ENCODE measurements at regions not wholly inside any gene's neighbourhood (a gene's known extent, or its start where the extent isn't known, plus 50 kb on each side); places are given as distances from the start of the nearest gene placed in this dataset.
A peak's percentile ranks its signal among the peaks of the same experiment; 100 is the strongest.
"Not testable (repeated sequence)": the region's sequence is repeated elsewhere in the genome, so short reads cannot be mapped to it uniquely, and the experiment has no call there.

DNA sequence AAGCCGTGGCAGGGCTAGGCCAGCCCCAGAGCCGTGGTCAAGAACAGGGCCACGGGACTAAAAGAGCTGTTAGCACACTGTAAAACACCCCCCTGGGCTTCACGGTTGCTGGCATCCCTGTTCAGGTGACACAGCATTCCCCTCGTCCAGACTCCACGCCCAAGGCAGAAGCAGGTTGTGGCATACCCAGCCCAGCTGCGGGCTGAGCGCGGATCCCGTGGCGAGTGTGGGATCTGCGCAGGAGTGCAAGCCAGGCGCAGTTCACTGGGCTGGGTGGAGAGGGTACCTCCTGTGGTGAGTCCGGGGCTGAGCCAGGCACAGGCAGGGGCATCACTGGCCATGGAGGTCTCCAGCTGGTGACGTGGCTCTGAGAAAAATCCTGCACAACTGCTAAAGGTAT, 199.1 kb downstream of the FZD1 start:
- no peak for DNase-seq

DNA sequence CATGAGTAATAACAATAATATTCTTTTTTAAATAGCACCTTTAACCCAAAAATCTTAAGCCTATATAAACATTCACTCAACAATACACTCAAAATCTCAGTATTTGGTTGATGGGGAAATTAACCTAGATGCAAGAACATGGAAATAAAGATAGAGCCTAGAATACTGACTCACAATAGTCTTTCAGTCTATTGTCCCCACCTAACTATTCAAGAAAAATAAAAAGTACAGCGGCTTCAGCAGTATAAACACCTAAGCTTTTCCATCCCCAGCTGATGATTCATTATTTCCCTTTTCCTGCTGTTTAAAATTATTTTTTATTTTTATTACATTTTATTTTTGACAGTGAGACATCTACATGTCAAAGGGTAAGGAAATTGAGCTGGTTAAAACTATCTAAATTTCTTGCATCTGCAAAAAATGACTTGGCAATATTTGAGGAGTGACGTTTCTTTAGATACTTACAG, 201.4 kb downstream of the FZD1 start:
- DNase-seq, result no peak

DNA sequence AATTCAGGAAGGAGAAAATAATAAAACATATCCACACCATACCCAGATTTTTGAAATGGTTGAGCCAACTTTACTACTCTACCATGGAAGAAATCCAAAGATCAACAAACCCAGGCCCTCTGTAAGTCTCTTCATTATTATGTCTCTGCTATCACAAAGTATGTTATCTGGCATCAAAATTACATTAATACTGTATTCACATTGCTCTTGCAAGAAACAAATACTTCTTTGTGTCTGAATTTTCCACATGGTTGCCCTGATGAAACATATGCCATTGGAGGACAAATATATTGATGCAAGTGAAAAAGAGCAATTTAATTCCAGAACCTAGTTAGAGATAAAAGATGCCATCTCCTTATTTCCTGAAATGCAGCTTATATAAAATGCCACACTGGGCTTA, 204.0 kb downstream of the FZD1 start:
- no peak for DNase-seq

DNA sequence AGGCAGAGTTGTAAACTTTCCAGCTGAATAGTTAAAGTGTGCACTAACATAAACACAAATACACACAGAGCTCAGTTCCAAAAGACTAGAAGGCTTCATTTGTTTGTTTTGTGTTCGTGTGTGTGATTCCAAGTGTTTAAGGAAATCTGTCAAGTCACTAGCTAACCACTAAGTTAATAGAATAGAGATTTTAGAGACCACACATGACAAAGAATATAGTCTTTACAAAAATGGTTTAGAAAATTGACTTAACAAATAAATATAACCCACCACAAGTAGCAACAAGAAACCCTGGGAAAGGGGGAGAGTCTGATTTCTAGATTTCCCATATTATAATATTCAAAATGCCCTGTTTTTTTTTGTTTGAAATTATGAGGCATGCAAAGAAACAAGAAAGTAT, 209.4 kb downstream of the FZD1 start:
- no peak for DNase-seq

DNA sequence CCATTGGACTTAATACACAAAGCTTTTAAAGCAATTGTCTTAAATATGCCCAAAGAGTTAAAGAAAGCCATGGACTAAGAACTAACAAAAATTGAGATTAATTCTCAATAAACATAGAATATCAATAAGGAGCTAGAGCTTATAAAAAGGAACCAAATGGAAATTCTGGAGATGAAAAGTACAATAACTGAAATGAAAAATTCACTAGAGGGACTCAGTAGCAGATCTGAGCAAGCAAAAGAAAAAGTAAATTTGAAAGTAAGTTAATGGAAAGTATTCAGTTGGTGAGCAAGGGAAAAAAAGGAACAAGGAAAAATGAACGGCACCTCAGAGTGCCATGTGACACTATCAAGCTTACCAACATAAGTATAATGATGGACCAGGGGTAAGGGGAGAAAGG, 209.8 kb downstream of the FZD1 start:
- no peak for DNase-seq

DNA sequence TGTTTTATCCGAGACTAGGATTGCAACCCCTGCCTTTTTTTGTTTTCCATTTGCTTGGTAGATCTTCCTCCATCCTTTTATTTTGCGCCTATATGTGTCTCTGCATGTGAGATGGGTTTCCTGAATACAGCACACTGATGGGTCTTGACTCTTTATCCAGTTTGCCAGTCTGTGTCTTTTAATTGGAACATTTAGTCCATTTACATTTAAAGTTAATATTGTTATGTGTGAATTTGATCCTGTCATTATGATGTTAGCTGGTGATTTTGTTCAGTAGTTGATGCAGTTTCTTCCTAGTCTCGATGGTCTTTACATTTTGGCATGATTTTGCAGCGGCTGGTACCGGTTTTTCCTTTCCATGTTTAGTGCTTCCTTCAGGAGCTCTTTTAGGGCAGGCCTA, 216.2 kb downstream of the FZD1 start:
- DNase-seq, result not testable (repeated sequence)

DNA sequence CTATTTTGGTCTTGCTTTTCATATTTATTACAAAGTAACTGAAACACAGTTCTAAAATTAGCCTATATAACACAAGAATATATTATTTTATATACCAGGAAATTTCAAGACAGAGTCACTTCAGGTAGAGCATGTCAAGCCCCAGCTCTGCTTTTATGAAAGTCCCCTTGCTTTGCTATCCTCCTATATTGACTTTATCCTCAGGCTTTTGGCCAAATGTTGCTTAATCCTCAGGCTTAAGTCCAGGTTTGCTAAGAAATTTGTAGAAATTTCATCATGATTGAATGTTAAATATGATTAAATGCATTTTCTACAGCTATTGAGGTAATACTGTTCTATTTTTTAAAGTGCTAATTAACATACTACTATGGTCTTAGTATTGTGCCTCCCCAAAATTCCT, 227.6 kb downstream of the FZD1 start:
- DNase-seq, result no peak

DNA sequence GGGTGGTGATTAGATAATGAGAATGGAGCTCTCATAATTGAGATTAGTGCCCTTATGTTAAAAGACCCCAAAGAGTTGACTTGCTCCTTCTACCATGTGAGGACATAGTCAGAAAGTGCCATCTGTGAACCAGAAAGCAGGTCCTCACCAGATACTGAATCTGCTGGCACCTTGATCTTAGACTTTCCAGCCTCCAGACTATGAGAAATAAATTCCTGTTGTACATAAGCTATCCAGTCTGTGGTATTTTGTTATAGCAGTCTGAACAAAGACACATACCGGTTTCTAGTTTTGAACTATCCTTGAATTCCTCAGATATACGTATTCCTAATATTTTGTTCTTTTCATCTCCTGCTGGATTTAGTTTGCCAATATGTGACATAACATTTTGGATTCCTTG, 228.1 kb downstream of the FZD1 start:
- DNase-seq, result no peak

DNA sequence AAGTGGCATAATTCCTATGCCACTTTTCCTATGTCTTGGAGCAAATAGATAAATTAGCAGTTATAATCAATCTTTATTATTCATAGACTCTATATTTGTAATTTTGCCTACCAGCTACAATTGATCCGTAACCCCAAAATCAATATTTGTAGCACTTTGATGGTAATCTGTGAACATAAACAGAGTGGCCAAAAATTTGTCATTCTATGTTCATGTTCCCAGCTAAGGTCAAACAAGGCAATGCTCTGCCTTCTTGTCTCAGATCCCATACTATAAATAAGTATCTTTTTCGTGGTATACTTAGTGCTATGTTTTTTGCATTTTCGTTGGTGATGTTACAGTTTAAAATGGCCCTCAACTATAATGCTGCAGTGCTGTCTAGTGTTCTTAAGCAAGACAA, 228.5 kb downstream of the FZD1 start:
- no peak for DNase-seq

DNA sequence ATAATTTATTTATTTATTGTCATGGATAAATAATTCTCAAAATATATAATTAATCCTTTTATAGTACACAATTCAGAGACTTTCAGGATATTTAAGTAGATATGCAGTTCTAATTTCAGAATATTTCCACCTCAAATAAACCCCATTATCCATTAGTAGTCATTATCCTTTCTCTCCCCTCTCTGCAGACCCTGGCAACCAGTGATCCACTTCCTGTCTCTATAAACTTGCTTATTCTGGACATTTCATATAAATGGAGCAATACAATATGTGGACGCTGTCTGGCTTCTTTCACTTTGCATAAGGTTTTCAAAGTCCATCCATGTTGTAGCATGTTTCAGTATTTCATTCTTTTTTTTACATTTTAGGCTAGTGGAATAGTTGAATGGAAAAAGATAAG, 230.2 kb downstream of the FZD1 start:
- DNase-seq, result no peak

DNA sequence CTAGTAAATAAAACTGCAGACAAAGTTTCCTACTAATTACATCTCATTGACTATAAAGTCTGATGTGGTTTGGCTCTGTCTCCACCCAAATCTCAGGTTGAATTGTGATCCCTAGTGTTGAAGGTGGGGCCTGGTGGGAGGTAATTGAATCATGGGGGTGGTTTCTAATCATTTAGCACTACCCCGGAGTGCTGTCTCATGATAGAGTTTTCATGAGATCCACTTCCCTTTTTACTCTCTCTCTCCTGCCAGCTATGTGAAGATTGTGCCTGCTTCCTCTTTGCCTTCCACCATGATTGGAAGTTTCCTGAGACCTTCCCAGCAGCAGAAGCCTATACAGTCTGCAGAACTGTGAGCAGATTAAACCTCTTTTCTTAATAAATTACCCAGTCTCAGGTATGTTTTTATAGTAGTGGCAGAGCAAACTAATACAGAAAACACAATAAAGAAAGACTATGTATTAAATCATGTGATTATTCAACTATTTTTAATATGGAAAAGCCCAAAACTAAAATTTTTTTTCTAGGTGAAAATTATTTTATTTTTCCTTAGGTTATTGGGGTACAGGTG, 232.1 kb downstream of the FZD1 start:
- no peak for DNase-seq

DNA sequence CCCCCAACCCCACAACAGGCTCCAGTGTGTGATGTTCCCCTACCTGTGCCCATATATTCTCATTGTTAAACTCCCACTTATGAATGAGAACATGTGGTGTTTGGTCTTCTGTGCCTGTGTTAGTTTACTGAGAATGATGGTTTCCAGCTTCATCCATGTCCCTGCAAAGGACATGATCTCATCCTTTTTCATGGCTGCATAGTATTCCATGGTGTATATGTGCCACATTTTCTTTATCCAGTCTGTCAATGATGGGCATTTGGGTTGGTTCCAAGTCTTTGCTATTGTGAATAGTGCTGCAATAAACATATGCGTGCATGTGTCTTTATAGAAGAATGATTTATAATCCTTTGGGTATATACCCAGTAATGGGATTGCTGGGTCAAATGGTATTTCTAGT, 233.0 kb downstream of the FZD1 start:
- not testable (repeated sequence) for DNase-seq

DNA sequence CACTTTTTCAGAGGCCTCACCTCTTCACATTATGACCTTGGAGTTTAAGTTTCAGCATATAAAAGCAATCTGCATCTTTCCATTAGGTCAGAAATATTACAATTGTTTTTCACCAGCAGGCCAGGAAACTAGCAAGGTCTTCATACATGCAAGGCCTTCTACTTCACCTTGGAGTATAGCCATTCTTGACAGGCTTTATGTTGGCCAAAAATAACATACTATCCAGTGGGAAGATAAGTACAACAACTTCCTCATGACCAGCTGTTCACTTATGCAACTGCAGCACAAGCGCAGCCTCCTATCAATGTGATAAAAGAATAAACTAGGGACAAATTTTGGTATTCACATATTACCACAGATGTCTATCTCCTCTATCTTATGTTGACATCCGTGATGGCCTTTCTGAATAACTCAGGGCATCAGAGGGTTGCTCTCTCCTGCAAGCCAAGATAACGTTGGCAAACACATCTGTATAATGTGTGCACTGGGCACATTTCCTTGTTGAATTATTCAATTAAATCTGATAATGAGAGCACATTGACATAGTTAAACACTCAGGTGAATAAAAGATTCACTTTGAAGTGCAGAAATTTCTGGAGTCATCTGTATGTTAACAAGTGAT, 239.8 kb downstream of the FZD1 start:
- DNase-seq, result no peak

DNA sequence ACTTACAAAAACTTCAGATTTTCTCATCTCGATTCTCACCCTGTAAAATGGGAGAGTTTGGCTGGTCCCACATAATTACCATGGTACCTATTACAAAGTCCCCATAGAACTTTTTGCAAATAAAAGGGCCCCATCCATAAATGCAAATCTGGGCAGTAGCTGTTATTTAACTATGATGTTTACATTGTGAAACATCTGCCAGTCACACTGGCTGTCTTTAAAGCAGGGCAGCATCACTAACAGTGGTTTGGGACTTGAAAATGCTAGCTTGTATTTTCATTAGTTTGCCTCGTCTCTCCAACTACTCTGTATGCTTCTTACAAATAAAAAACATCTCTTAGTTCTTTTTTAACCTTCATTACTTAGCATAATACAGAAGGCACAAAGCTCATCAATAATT, 240.7 kb downstream of the FZD1 start:
- no peak for DNase-seq

DNA sequence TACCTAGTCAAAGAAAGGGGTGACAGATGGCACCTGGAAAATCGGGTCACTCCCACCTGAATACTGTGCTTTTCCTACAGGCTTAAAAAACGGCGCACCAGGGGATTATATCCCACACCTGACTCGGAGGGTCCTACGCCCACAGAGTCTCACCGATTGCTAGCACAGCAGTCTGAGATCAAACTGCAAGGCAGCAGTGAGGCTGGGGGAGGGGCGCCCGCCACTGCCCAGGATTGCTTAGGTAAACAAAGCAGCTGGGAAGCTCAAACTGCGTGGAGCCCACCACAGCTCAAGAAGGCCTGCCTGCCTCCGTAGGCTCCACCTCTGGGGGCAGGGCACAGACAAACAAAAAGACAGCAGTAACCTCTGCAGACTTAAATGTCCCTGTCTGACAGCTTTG, 242.7 kb downstream of the FZD1 start:
- not testable (repeated sequence) for DNase-seq

DNA sequence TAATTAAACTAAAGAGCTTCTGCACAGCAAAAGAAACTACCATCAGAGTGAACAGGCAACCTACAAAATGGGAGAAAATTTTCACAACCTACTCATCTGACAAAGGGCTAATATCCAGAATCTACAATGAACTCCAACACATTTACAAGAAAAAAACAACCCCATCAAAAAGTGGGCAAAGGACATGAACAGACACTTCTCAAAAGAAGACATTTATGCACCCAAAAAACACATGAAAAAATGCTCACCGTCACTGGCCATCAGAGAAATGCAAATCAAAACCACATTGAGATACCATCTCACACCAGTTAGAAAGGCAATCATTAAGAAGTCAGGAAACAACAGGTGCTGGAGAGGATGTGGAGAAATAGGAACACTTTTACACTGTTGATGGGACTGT, 247.6 kb downstream of the FZD1 start:
- DNase-seq, result not testable (repeated sequence)

DNA sequence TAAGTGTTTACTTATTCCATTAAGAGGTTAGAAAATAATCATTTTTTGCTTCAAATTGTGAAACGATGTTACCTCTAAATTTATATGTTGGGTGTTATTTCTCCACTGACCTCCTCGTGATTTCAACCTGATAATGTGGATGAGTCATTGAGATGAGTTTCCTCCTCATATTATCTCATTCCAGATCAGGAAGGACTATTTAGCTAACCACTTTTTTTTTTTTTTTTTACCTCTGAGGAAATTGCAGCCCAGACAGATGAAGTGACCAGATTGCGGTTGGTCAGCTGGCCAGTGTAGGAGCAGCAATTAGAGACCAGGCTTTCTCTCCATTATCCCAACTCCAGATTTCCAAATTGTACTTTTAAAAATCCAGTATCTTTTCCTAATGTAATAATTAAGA, 248.7 kb downstream of the FZD1 start:
- DNase-seq, result no peak

DNA sequence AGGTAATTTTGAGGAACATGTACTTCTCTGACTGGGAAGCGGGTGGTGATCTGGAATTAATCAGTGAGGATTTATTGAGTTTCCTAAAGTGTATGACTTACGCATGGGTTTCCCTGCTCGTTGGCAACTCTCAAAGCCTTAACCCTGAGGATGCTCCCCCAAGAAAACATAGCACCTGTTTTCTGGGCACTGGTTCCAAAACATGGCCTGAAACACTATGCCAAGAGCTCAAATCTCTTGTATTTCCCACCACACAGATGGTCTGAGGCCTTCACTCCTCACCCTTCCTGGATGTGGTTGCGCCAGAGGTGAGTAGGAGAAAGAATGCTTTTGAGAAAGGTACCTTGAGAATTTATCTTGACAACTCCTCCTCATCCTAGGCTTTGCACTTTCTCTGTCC, 250.4 kb downstream of the FZD1 start:
- DNase-seq, result no peak

DNA sequence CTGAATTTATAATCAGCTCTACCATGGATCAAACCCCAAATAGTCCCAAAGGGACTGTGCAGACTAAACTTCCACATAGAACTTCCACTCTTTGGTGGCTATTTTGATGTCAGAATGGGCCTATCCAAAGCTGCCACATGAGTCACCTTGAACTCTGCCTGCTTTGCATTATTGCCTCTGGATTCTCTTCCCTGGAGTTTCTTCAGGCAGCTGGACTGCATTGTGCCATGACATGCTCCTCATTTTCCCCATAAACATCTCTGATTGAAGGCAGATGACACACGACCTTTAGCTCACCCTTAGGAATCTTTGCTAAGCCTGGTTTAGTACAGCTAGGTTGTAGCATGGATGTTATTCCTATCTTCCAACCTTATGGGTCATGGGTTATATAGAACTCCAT, 251.7 kb downstream of the FZD1 start:
- DNase-seq, result no peak

DNA sequence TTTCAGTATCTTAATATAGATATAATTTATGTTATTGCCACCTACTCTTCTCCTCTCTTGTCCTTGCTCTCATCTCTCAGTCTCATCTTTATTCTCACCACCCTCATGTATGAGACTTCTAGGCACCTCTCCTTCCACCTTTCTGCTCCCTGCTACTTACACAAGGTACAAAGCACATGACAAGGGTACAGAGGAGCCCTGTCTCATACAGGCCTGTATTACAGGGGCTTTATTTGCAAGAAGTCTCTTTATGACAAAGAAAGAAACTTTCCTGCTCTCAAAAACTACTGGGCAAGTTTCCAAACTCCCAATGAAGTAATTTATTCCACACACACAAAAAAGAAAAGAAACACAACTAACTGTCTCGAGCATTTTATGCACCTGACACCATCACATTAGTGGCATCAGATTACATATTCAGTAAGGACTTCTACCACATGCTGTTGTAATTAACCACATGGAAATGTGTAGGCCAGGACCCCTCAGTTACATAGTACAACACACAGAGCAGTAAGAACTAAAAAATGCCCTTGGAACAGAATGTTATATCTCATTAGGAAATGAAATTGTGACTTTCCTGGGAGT, 253.1 kb downstream of the FZD1 start:
- peak; percentile 20 for DNase-seq

DNA sequence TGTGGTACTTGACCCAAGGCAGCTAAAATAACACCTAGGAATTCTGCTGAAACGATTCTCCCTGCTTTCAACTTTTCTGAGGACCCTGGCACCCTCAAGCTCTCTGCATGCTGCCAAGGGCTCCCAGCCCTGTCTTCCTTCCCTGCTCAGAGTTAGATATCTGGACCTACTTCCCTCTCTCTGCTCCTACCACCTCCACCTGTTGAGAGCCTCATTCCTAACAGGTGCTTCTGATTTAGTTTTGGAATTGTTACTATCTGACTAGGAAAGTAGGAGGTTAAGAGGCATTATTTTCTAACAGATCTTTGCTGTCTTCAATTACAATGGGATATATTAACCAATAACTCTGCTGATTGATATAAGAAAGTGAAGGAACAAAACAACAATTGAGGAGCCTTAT, 253.8 kb downstream of the FZD1 start:
- no peak for DNase-seq

DNA sequence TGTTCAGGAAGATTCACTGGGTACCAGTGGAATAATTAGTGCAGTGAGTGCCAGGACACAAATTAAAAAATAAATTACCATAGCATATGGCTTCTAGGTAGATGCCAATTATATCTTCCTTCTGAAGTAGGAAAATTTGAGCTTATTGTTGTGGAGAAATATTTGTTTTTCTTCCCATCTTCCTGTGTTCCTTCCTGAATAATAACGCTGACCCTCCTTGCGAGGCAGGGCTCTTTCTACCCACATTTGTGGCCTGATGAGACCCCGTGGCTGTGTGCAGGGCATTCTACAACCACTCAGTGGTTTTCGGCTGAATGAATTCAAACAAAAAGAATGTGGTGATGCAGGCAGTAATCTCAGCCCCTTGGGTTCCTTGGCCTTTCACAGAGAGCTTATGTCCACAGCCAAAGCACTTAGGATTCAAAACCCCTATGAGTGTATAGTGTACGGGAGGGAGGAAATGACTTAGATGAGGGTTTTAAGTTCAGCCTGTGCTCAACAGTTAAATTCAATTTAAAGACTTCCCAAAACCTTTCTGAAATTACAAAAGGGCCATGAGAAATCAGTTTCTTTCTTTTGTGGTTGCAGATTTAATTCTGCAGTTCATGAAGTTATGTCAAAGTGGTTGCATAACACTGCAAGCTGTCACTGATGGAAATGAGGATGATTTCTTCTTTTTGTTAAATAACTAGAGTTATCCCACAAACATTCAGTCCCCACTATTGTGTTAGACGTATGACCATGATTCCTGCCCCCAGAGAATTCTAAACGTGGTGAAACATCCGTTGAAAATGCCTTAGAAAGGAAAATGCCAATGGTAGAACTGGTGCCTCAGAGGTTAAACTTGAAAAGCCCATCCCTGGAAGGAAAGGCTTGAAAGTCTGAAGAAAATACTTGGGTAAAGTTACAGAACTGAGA, 255.3 kb downstream of the FZD1 start:
- DNase-seq, result no peak

DNA sequence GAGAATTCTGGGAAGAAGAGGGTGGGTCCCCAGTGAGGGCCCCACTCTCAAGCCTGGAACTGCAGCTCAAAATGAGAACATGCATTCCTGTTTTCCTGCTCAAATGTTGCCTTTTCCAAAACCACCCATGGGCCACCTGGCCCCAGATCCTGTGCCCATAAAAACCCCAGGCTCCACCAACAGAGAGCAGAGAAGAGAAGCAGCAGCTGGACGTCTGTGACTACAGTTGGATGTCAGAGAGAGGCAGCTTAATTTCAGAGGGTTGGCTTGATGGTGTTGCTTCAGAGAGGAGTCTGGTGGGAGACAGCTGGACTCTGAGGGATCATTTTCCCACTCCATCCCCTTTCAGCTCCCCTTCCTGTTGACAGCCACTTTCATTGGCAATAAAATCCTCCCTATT, 256.4 kb downstream of the FZD1 start:
- no peak for DNase-seq
